Caco-2 (cell line): ENCODE measurements at regions not wholly inside any gene's neighbourhood (a gene's known extent, or its start where the extent isn't known, plus 50 kb on each side); places are given as distances from the start of the nearest gene placed in this dataset.

Experiments used
- BruUV-seq: library from RNA; stranded (reverse); fragments of 400-500 nt; replicated peaks from 2 replicates; lab custom pipeline; 2021; lab: Mats Ljungman, UMichigan
- CTCF ChIA-PET: fragments of 300-600 bp; sonication (Branson Sonifier 250); formaldehyde crosslinking; loops from one replicate; lab custom pipeline; 2022; ENCODE audit warnings: antibody characterized with exemption; lab: Charles Lee
- POLR2A ChIA-PET: fragments of 300-600 bp; sonication (Branson Sonifier 250); formaldehyde crosslinking; loops from one replicate; lab custom pipeline; 2022; ENCODE audit warnings: antibody characterized with exemption; lab: Charles Lee
- DNase-seq, 2 experiments: peaks; one replicate each; pipeline versions ENCODE4 v3.0.0 to v3.0.0-alpha.2; 2020 to 2022
- H3K27me3 ChIP-seq: replicated peaks from 2 replicates; pipeline ENCODE4 v1.6.0; 2011; ENCODE audit warnings: low read length; ENCODE audit not compliant: control insufficient read depth, insufficient read depth
- H3K36me3 ChIP-seq: 2 replicates; pipeline ENCODE4 v1.5.1; 2011; ENCODE audit warnings: low read length; ENCODE audit not compliant: control insufficient read depth, insufficient read depth
- H3K4me1 ChIP-seq: fragments of 250-450 bp; sonication (Bioruptor Pico); 2 replicates; pipeline ENCODE4 v1.5.1; 2020; ENCODE audit warnings: mild to moderate bottlenecking
- H3K4me3 ChIP-seq: 2 replicates; pipeline ENCODE4 v1.5.1; 2011; ENCODE audit warnings: low read depth, mild to moderate bottlenecking, control low read depth, low read length
- H3K9me3 ChIP-seq: fragments of 250-450 bp; sonication (Bioruptor Pico); 2 replicates; pipeline ENCODE4 v1.5.1; 2020; ENCODE audit warnings: mild to moderate bottlenecking, moderate library complexity
- H3K27ac Mint-ChIP-seq: one replicate; pipeline ENCODE4 v1.8.0; 2022; ENCODE audit warnings: mixed read lengths; ENCODE audit not compliant: unreplicated experiment
- H3K27me3 Mint-ChIP-seq: one replicate; pipeline ENCODE4 v1.8.0; 2022; ENCODE audit warnings: mixed read lengths; ENCODE audit not compliant: insufficient read depth, unreplicated experiment
- H3K36me3 Mint-ChIP-seq: one replicate; pipeline ENCODE4 v1.8.0; 2022; ENCODE audit warnings: mild to moderate bottlenecking, mixed read lengths; ENCODE audit not compliant: insufficient read depth, unreplicated experiment
- H3K4me1 Mint-ChIP-seq: one replicate; pipeline ENCODE4 v1.8.0; 2022; ENCODE audit warnings: low read depth, mixed read lengths; ENCODE audit not compliant: unreplicated experiment
- H3K4me3 Mint-ChIP-seq: one replicate; pipeline ENCODE4 v1.8.0; 2022; ENCODE audit warnings: mild to moderate bottlenecking, moderate library complexity, mixed read lengths; ENCODE audit not compliant: unreplicated experiment
- H3K9me3 Mint-ChIP-seq: one replicate; pipeline ENCODE4 v1.8.0; 2022; ENCODE audit warnings: mixed read lengths; ENCODE audit not compliant: unreplicated experiment
- intact Hi-C: fragments of 100-400 bp; cut with micrococcal nuclease; formaldehyde crosslinking; loops from one replicate; pipeline ENCODE4 v1.10.0; 2022; ENCODE audit not compliant: unreplicated experiment
- TF ChIP-seq, protein P1 (sequence below), 2 experiments: fragments of 200-600 bp in 1 of 2; IDR thresholded peaks; 1 replicate in 1 of 2; 2 replicates in 1 of 2; pipeline versions ENCODE4 v1.5.1 to v1.8.0; 2011 to 2022; ENCODE audit warnings: antibody characterized with exemption in 1 of 2, control low read depth in 1 of 2, inconsistent platforms in 1 of 2, low read depth in 1 of 2, low read length in 1 of 2, mild to moderate bottlenecking in 1 of 2, moderate library complexity in 1 of 2; ENCODE audit not compliant: insufficient read depth in 1 of 2, severe bottlenecking in 1 of 2, unreplicated experiment in 1 of 2

DNA sequence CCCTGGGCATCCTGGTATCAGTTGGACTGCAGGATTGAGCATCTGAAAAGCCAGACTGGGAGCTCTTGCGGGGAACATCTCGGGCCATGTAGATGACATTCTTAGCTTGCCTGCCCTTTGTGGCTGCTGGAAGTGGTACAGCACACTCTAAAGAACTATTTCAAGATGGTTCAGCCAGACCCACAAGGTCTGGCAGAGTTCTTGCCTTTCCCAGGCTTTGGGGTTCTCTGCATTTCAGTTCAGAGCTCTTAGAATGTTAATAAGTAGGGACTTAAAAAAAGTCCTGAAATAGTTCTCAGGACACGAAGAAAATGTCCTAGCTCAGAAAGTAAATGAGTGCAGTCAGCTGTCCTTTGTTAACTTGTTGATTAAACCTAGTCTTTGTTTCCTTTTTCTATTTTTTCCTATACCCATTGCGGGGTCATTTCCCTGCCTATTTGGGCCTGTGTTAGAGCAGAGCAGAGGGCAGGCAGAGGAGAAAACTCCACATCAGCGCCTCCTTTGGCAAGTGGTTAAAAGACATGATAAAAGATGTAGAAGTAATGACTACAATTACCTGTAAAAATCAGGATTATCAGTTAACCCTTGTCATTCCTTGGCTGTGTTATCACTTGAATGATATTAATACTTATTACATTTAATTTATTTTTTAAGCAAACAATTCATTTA, 291.5 kb downstream of the ZSWIM6 start:
- peak in 1 of 2 experiments; percentile 11 for DNase-seq
- peaks cover 7% of the 10 kb centered on the region for H3K27me3 Mint-ChIP-seq
- BruUV-seq: no TSS peak
- H3K36me3 Mint-ChIP-seq: no peaks in the 10 kb centered on the region
- H3K27ac Mint-ChIP-seq: no peak overlapping the region
- intact Hi-C loops: no loop called here
- no peaks in the 10 kb centered on the region for H3K4me1 Mint-ChIP-seq
- H3K27me3 ChIP-seq: no peaks in the 10 kb centered on the region
- no peak overlapping the region for H3K4me3 ChIP-seq
- TF ChIP-seq, protein P1, sequence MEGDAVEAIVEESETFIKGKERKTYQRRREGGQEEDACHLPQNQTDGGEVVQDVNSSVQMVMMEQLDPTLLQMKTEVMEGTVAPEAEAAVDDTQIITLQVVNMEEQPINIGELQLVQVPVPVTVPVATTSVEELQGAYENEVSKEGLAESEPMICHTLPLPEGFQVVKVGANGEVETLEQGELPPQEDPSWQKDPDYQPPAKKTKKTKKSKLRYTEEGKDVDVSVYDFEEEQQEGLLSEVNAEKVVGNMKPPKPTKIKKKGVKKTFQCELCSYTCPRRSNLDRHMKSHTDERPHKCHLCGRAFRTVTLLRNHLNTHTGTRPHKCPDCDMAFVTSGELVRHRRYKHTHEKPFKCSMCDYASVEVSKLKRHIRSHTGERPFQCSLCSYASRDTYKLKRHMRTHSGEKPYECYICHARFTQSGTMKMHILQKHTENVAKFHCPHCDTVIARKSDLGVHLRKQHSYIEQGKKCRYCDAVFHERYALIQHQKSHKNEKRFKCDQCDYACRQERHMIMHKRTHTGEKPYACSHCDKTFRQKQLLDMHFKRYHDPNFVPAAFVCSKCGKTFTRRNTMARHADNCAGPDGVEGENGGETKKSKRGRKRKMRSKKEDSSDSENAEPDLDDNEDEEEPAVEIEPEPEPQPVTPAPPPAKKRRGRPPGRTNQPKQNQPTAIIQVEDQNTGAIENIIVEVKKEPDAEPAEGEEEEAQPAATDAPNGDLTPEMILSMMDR (IDR thresholded peaks at IDR 0.05; ENCODE audit: insufficient read depth in 1 of 2, low read depth in 1 of 2, low read length in 1 of 2, severe bottlenecking in 1 of 2, unreplicated experiment in 1 of 2): peak; percentile 34 to 42
- ChIA-PET POLR2A (no interaction called here), CTCF (no interaction called here)
- no peaks in the 10 kb centered on the region for H3K9me3 ChIP-seq
- no peak overlapping the region for H3K4me3 Mint-ChIP-seq
- no peaks in the 10 kb centered on the region for H3K9me3 Mint-ChIP-seq
- no peaks in the 10 kb centered on the region for H3K4me1 ChIP-seq
- H3K36me3 ChIP-seq: no peaks in the 10 kb centered on the region

DNA sequence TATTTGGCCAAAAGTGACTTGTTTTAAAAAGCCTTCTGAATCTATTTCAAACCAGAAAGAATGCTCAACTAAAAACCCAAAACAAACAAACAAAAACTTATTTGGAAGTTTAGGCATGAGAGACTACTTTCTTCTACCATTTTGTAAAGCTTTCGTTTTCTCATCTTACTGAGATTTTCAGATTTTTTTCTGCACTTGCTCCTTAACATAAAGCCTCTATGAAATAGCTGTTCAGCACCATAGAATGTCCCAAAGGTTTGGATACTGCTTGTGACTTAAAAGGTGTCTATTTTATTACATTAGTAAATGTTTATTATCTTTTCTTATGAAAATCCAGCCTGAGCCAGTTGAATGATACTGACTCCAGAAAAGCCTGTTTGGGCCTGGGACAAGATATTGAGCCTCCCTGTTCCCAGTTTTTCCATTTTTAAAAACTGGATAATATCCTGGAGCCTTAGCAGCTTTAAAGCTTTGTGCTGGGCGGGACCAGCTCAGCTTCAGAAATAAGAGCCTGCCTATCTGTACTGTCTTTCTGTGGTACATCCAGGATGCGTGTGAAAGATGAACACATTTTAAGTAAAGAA, 292.6 kb downstream of the ZSWIM6 start:
- POLR2A ChIA-PET: no interaction called here
- Histone ChIP-seq H3K4me3 (no peak overlapping the region), H3K27me3 (no peaks in the 10 kb centered on the region), H3K36me3 (no peaks in the 10 kb centered on the region), H3K9me3 (no peaks in the 10 kb centered on the region), H3K4me1 (no peaks in the 10 kb centered on the region)
- H3K4me1 Mint-ChIP-seq: no peaks in the 10 kb centered on the region
- no peaks in the 10 kb centered on the region for H3K9me3 Mint-ChIP-seq
- CTCF ChIA-PET: no interaction called here
- peaks cover 4% of the 10 kb centered on the region for H3K27me3 Mint-ChIP-seq
- H3K27ac Mint-ChIP-seq: no peak overlapping the region
- TF ChIP-seq, protein P1 (IDR thresholded peaks at IDR 0.05; ENCODE audit: insufficient read depth in 1 of 2, low read depth in 1 of 2, low read length in 1 of 2, severe bottlenecking in 1 of 2, unreplicated experiment in 1 of 2): no peak
- intact Hi-C loops: no loop called here
- no peak overlapping the region for H3K4me3 Mint-ChIP-seq
- DNase-seq: no peak
- no TSS peak for BruUV-seq
- no peaks in the 10 kb centered on the region for H3K36me3 Mint-ChIP-seq

DNA sequence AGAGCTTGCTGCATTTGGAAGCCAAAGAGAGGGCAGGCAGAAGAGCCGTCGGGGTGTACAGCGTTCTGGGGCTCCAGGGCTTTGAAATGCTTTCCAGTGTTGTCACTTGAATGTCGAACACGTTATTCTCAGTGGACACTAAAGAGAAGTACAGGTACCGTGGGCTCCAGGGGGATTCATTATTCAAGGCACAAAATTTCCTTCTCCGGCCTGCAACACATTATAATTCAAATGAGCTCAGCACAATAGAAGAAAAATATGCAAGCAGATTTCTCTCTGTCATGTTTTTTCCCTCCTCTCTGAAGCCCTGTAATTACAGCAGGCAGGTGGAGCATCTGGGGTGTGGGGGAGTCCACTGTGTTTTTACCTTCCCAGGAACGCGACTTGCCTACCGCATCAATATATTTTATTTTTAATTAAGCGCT, 293.1 kb downstream of the ZSWIM6 start:
- H3K27me3 Mint-ChIP-seq: peaks cover 4% of the 10 kb centered on the region
- no peaks in the 10 kb centered on the region for H3K36me3 Mint-ChIP-seq
- Histone ChIP-seq H3K9me3 (no peaks in the 10 kb centered on the region), H3K36me3 (no peaks in the 10 kb centered on the region), H3K4me1 (no peaks in the 10 kb centered on the region), H3K4me3 (no peak overlapping the region), H3K27me3 (no peaks in the 10 kb centered on the region)
- no peak overlapping the region for H3K4me3 Mint-ChIP-seq
- no peaks in the 10 kb centered on the region for H3K4me1 Mint-ChIP-seq
- CTCF ChIA-PET: no interaction called here
- no peak overlapping the region for H3K27ac Mint-ChIP-seq
- POLR2A ChIA-PET: no interaction called here
- TF ChIP-seq, protein P1 (IDR thresholded peaks at IDR 0.05; ENCODE audit: insufficient read depth in 1 of 2, low read depth in 1 of 2, low read length in 1 of 2, severe bottlenecking in 1 of 2, unreplicated experiment in 1 of 2): no peak
- BruUV-seq: no TSS peak
- no peak for DNase-seq
- intact Hi-C loops: no loop called here
- H3K9me3 Mint-ChIP-seq: no peaks in the 10 kb centered on the region
